K562 (cell line): ENCODE measurements at regions not wholly inside any gene's neighbourhood (a gene's known extent, or its start where the extent isn't known, plus 50 kb on each side); places are given as distances from the start of the nearest gene placed in this dataset.

Source experiments
- ATAC-seq: fragments of 200-7000 bp; cut with Tn5 transposase; 3 replicates; pipeline ENCODE4 v1.9.1; 2020; ENCODE audit warnings: moderate library complexity
- BruUV-seq: library from RNA; stranded (reverse); fragments of 400-500 nt; replicated peaks from 2 replicates; lab custom pipeline; 2021; lab: Mats Ljungman, UMichigan
- CTCF ChIA-PET: fragments of 300-600 bp; formaldehyde crosslinking; extraction: SDS; loops from one replicate; lab custom pipeline; 2021; ENCODE audit warnings: low intra/inter-chr PET ratio; lab: Yijun Ruan, JAX
- POLR2A ChIA-PET: fragments of 300-600, 350-650 bp; sonication (Branson Sonifier 250); formaldehyde crosslinking; extraction: SDS; loops from one replicate; lab custom pipeline; 2021; ENCODE audit warnings: antibody characterized with exemption, inconsistent platforms; lab: Yijun Ruan, JAX
- DNase-seq, 4 experiments: peaks; one replicate each; pipeline versions ENCODE4 v3.0.0 to v3.0.0-alpha.2; 2011 to 2018; ENCODE audit warnings: low spot score in 3 of 4, mixed read lengths in 3 of 4; ENCODE audit errors: extremely low read depth in 1 of 4
- FAIRE-seq: peaks from 2 replicates; lab custom pipeline; 2011; peaks lifted over from hg19 to GRCh38; lab: Jason Lieb, UNC
- H2AFZ ChIP-seq: 2 replicates; pipeline ENCODE4 v1.6.0; 2011; ENCODE audit warnings: low read depth, low read length, control low read depth, inconsistent platforms
- H3K27ac ChIP-seq: fragments of 200-600 bp; 3 replicates; pipeline ENCODE4 v1.8.0; 2011; ENCODE audit warnings: low read depth, mild to moderate bottlenecking, control low read depth, inconsistent platforms, low read length, moderate library complexity, mixed read lengths; ENCODE audit errors: extremely low read depth
- H3K27me3 ChIP-seq, 2 experiments: fragments of 300-600 bp in 1 of 2; 2 replicates in 1 of 2; 3 replicates in 1 of 2; pipeline versions ENCODE4 v1.6.0 to v1.8.0; 2011; ENCODE audit warnings: inconsistent platforms in 2 of 2, low read length in 2 of 2, mild to moderate bottlenecking in 1 of 2, mixed read lengths in 1 of 2, moderate library complexity in 1 of 2; ENCODE audit not compliant: control insufficient read depth in 2 of 2, insufficient read depth in 2 of 2
- H3K36me3 ChIP-seq: fragments of 300-600 bp; 3 replicates; pipeline ENCODE4 v1.8.0; 2011; ENCODE audit warnings: mild to moderate bottlenecking, low read length, inconsistent platforms; ENCODE audit not compliant: control insufficient read depth, insufficient read depth
- H3K4me1 ChIP-seq, 2 experiments: fragments of 200-600 bp in 1 of 2; replicated peaks in 1 of 2; 2 replicates in 1 of 2; 3 replicates in 1 of 2; pipeline versions ENCODE4 v1.5.1 to v1.8.0; 2011; ENCODE audit warnings: inconsistent platforms in 2 of 2, low read length in 2 of 2, mild to moderate bottlenecking in 1 of 2, mixed read lengths in 1 of 2, moderate library complexity in 1 of 2; ENCODE audit not compliant: control insufficient read depth in 2 of 2, insufficient read depth in 2 of 2
- H3K4me2 ChIP-seq: 2 replicates; pipeline ENCODE4 v1.6.1; 2011; ENCODE audit warnings: low read length, control low read depth, inconsistent platforms, mixed read lengths; ENCODE audit not compliant: insufficient read depth
- H3K4me3 ChIP-seq: fragments of 200-600 bp; sonication (generic), shearing (Covaris generic); 2 replicates; pipeline ENCODE4 v1.5.1; 2016; ENCODE audit warnings: control low read depth, inconsistent platforms
- H3K79me2 ChIP-seq: fragments of 200-600 bp; 3 replicates; pipeline ENCODE4 v1.8.0; 2011; ENCODE audit warnings: low read length, inconsistent platforms; ENCODE audit not compliant: control insufficient read depth, insufficient read depth
- H3K9ac ChIP-seq, 2 experiments: 2 replicates each; pipeline versions ENCODE4 v1.6.0 to v1.6.1; 2011; ENCODE audit warnings: low read depth in 2 of 2, low read length in 2 of 2, control low read depth in 1 of 2, inconsistent platforms in 1 of 2, mild to moderate bottlenecking in 1 of 2, mixed read lengths in 1 of 2; ENCODE audit not compliant: insufficient read depth in 1 of 2
- H3K9me1 ChIP-seq: one replicate; pipeline ENCODE4 v1.6.0; 2011; ENCODE audit warnings: inconsistent platforms, mild to moderate bottlenecking, low read length, moderate library complexity; ENCODE audit not compliant: control insufficient read depth, insufficient read depth
- H3K9me3 ChIP-seq: replicated peaks from 2 replicates; pipeline ENCODE4 v1.5.1; 2011; ENCODE audit warnings: low read depth, low read length, inconsistent platforms; ENCODE audit not compliant: control insufficient read depth, insufficient read depth
- H4K20me1 ChIP-seq: replicated peaks from 2 replicates; pipeline ENCODE4 v1.6.1; 2011; ENCODE audit warnings: low read length, inconsistent platforms, mixed read lengths; ENCODE audit not compliant: control insufficient read depth, insufficient read depth
- BACH1 ChIP-seq: fragments of 200-800 bp; sonication (Bioruptor generic); IDR thresholded peaks from 2 replicates; pipeline ENCODE4 v1.6.1; 2016; ENCODE audit warnings: missing genetic modification characterization, missing compliant biosample characterization
- E2F8 ChIP-seq: fragments of 450-650 bp; IDR thresholded peaks from 2 replicates; pipeline ENCODE4 v1.7.1; 2018; ENCODE audit warnings: mild to moderate bottlenecking, low read depth; ENCODE audit not compliant: partially characterized antibody
- ELK1 ChIP-seq: sonication (generic); formaldehyde crosslinking; IDR thresholded peaks from 2 replicates; pipeline ENCODE4 v1.8.1; 2022; ENCODE audit warnings: missing genetic modification reagents
- EWSR1 ChIP-seq: fragments of 450-650 bp; IDR thresholded peaks from 2 replicates; pipeline ENCODE4 v1.6.1; 2018; ENCODE audit warnings: borderline replicate concordance, mild to moderate bottlenecking, low read depth, moderate library complexity; ENCODE audit not compliant: partially characterized antibody
- FOXP4 ChIP-seq: sonication (generic); formaldehyde crosslinking; IDR thresholded peaks from 2 replicates; pipeline ENCODE4 v1.8.0; 2022; ENCODE audit warnings: mild to moderate bottlenecking, missing genetic modification reagents, borderline replicate concordance
- GABPB2 ChIP-seq: fragments of 250-450 bp; sonication (Bioruptor Pico); conservative IDR thresholded peaks from 2 replicates; pipeline ENCODE4 v1.5.1; 2021; ENCODE audit warnings: mild to moderate bottlenecking
- KDM1A ChIP-seq, 2 experiments: fragments of 450-650 bp; IDR thresholded peaks; 2 replicates each; pipeline ENCODE4 v1.6.1; 2016; ENCODE audit warnings: mild to moderate bottlenecking in 2 of 2
- NR2F6 ChIP-seq: fragments of 450-650 bp; formaldehyde crosslinking; IDR thresholded peaks from 2 replicates; pipeline ENCODE4 v1.4.0; 2020; ENCODE audit warnings: mild to moderate bottlenecking
- RCOR1 ChIP-seq, 2 experiments: IDR thresholded peaks; 2 replicates each; pipeline ENCODE4 v1.6.1; 2012; ENCODE audit warnings: low read depth in 2 of 2, low read length in 2 of 2, borderline replicate concordance in 1 of 2, improper control_type of control experiment in 1 of 2
- SAFB ChIP-seq: fragments of 200-400 bp; formaldehyde crosslinking; IDR thresholded peaks from 2 replicates; pipeline ENCODE4 v1.6.1; 2017; ENCODE audit warnings: low read depth, low read length, borderline replicate concordance
- SAP30 ChIP-seq: fragments of 200-600 bp; sonication (generic); IDR thresholded peaks from 2 replicates; pipeline ENCODE4 v1.6.1; 2012; ENCODE audit warnings: borderline replicate concordance, low read depth, mild to moderate bottlenecking, moderate library complexity, low read length, control low read depth, inconsistent platforms; ENCODE audit not compliant: insufficient read depth, poor library complexity, severe bottlenecking
- ZBTB7A ChIP-seq: IDR thresholded peaks from 2 replicates; pipeline ENCODE4 v1.6.1; 2011; ENCODE audit warnings: low read depth, mild to moderate bottlenecking, low read length, moderate library complexity, borderline replicate concordance; ENCODE audit not compliant: control insufficient read depth
- ZNF311 ChIP-seq: fragments of 250-450 bp; sonication (Bioruptor Pico); IDR thresholded peaks from 2 replicates; pipeline ENCODE4 v1.4.0; 2020; ENCODE audit warnings: mild to moderate bottlenecking, moderate library complexity
- WGBS: fragments of 100-300 bp; shearing (Covaris generic); methylation state at CpG from one replicate; pipeline ENCODE4 v1.1.6; 2016; ENCODE audit warnings: low coverage, mixed read lengths; ENCODE audit not compliant: insufficient coverage; ENCODE audit errors: missing lambda C conversion rate; 5-methylcytosine and 5-hydroxymethylcytosine counted together
- in situ Hi-C: fragments of 300-500 bp; cut with MboI; formaldehyde crosslinking; loops from 4 replicates; pipeline ENCODE4 v1.15.0; 2018; ENCODE audit warnings: inconsistent platforms, mixed read lengths
- intact Hi-C: fragments of 100-400 bp; cut with micrococcal nuclease; formaldehyde crosslinking; loops from 2 replicates; pipeline ENCODE4 v1.14.2; 2022

GRCh38 chr7:119919986-119920385, 353.0 kb upstream of the KCND2 start (continued):
- no peak for TF ChIP-seq KDM1A (IDR thresholded peaks at IDR 0.05)
- TF ChIP-seq ZNF311 (CRISPR knock-in tag) = no peak
- TF ChIP-seq BACH1 = no peak
- TF ChIP-seq EWSR1 = no peak
- no peak for TF ChIP-seq NR2F6
- TF ChIP-seq FOXP4 (CRISPR knock-in tag) = no peak
- TF ChIP-seq SAFB = no peak

GRCh38 chr7:119925581-119926289, 347.2 kb upstream of the KCND2 start:
- DNase-seq = peak; percentile 67 to 89 (median 76)
- H4K20me1 ChIP-seq = no peaks in the 10 kb centered on the region
- no TSS peak for BruUV-seq
- WGBS = 32% methylated on average over 5 of the region's 5 CpGs
- peak; percentile 90 for FAIRE-seq
- intact Hi-C loops = loop anchor here (2.0 to 5.0 kb wide), 2 partner anchors 19 to 143 kb away; no protein-coding TSS in a partner anchor
- no peaks in the 10 kb centered on the region for H3K79me2 ChIP-seq
- peak overlapping the region; percentile 21; the same call in 1 of the 2 replicates for H2AFZ ChIP-seq
- no peaks in the 10 kb centered on the region for H3K36me3 ChIP-seq
- H3K9me3 ChIP-seq = peaks cover 5% of the 10 kb centered on the region; the same call in 1 of the 2 replicates
- H3K4me2 ChIP-seq = peak overlapping the region; percentile 10
- H3K27me3 ChIP-seq = no peaks in the 10 kb centered on the region
- ChIA-PET CTCF (no interaction called here), POLR2A (interaction anchor here (1.9 kb wide), 1 partner anchor 18 kb away, joined by 7 read pairs; no protein-coding TSS in a partner anchor)
- in situ Hi-C loops = no loop called here
- no peaks in the 10 kb centered on the region for H3K9me1 ChIP-seq
- H3K4me1 ChIP-seq = peaks cover 0 to 7% of the 10 kb centered on the region in 2 experiments; a peak in 1 of 5 replicates
- peak overlapping the region; percentile 24 for H3K27ac ChIP-seq
- no peak overlapping the region for H3K9ac ChIP-seq
- ATAC-seq = peak; percentile 90
- H3K4me3 ChIP-seq = no peak overlapping the region
- TF ChIP-seq ZBTB7A (no peak), RCOR1 (IDR thresholded peaks at IDR 0.05; ENCODE audit: borderline replicate concordance in 1 of 2, low read depth in 2 of 2, low read length in 2 of 2) (peak; percentile 71 to 88; a peak in 3 of 4 replicates), ELK1 (CRISPR knock-in tag) (no peak), SAP30 (no peak), GABPB2 (no peak), E2F8 (no peak)
